DND-41 (cell line): ENCODE measurements at regions not wholly inside any gene's neighbourhood (a gene's known extent, or its start where the extent isn't known, plus 50 kb on each side); places are given as distances from the start of the nearest gene placed in this dataset.

Experiments
- ATAC-seq: fragments of 200-7000 bp; cut with Tn5 transposase; 3 replicates; pipeline ENCODE4 v1.9.1; 2021; ENCODE audit warnings: low read depth; ENCODE audit not compliant: insufficient read depth
- DNase-seq: peaks from one replicate; pipeline ENCODE4 v3.0.0-alpha.2; 2020
- H2AFZ ChIP-seq: 2 replicates; pipeline ENCODE4 v1.6.0; 2012; ENCODE audit warnings: low read depth, low read length
- H3K27ac ChIP-seq: 2 replicates; pipeline ENCODE4 v1.5.1; 2012; ENCODE audit warnings: low read length, inconsistent platforms
- H3K27me3 ChIP-seq: fragments of 200-600 bp; sonication (generic); 2 replicates; pipeline ENCODE4 v1.6.0; 2012; ENCODE audit warnings: low read length, mild to moderate bottlenecking, inconsistent platforms; ENCODE audit not compliant: insufficient read depth, poor library complexity
- H3K36me3 ChIP-seq: 2 replicates; pipeline ENCODE4 v1.5.1; 2012; ENCODE audit warnings: low read length, inconsistent platforms; ENCODE audit not compliant: insufficient read depth
- H3K4me1 ChIP-seq: 2 replicates; pipeline ENCODE4 v1.5.1; 2012; ENCODE audit warnings: mild to moderate bottlenecking, low read length; ENCODE audit not compliant: insufficient read depth
- H3K4me2 ChIP-seq: 2 replicates; pipeline ENCODE4 v1.6.0; 2012; ENCODE audit warnings: mild to moderate bottlenecking, moderate library complexity, low read length, inconsistent platforms; ENCODE audit not compliant: insufficient read depth
- H3K4me3 ChIP-seq, 2 experiments: fragments of 200-600 bp in 1 of 2; shearing (Covaris generic) in 1 of 2; 2 replicates each; pipeline ENCODE4 v1.5.1; 2012 to 2016; ENCODE audit warnings: inconsistent platforms in 2 of 2, low read length in 2 of 2, mild to moderate bottlenecking in 2 of 2, low read depth in 1 of 2, moderate library complexity in 1 of 2
- H3K79me2 ChIP-seq: 2 replicates; pipeline ENCODE4 v1.6.0; 2012; ENCODE audit warnings: low read length, inconsistent platforms; ENCODE audit not compliant: insufficient read depth
- H3K9ac ChIP-seq: 2 replicates; pipeline ENCODE4 v1.6.0; 2012; ENCODE audit warnings: low read depth, mild to moderate bottlenecking, inconsistent platforms, low read length, moderate library complexity
- H3K9me3 ChIP-seq: 2 replicates; pipeline ENCODE4 v1.5.1; 2012; ENCODE audit warnings: low read length, moderate library complexity, mild to moderate bottlenecking, inconsistent platforms; ENCODE audit not compliant: insufficient read depth, severe bottlenecking
- H4K20me1 ChIP-seq: 2 replicates; pipeline ENCODE4 v1.6.0; 2012; ENCODE audit warnings: low read length; ENCODE audit not compliant: insufficient read depth
- CTCF ChIP-seq: IDR thresholded peaks from 2 replicates; pipeline ENCODE4 v1.5.1; 2012; ENCODE audit warnings: borderline replicate concordance, low read length, moderate library complexity, mild to moderate bottlenecking; ENCODE audit not compliant: poor library complexity, severe bottlenecking; ENCODE audit errors: extremely low read depth
- EZH2 ChIP-seq: IDR thresholded peaks from 3 replicates; pipeline ENCODE4 v1.6.1; 2012; ENCODE audit warnings: borderline replicate concordance, low read depth, mild to moderate bottlenecking, moderate library complexity, low read length, inconsistent platforms; ENCODE audit not compliant: severe bottlenecking

GRCh38 chr5:67910546-67910945 lies 305.0 kb upstream of the PIK3R1 start:
- no peak overlapping the region for H2AFZ ChIP-seq
- DNase-seq (no peak), ATAC-seq (no peak)
- H3K9ac ChIP-seq: no peak overlapping the region
- H3K36me3 ChIP-seq: no peaks in the 10 kb centered on the region
- no peak overlapping the region for H3K4me3 ChIP-seq
- no peaks in the 10 kb centered on the region for H4K20me1 ChIP-seq
- H3K27me3 ChIP-seq: no peaks in the 10 kb centered on the region
- H3K4me2 ChIP-seq: no peak overlapping the region
- no peak for TF ChIP-seq EZH2
- TF ChIP-seq CTCF: no peak
- H3K9me3 ChIP-seq: no peaks in the 10 kb centered on the region
- no peak overlapping the region for H3K27ac ChIP-seq
- no peaks in the 10 kb centered on the region for H3K4me1 ChIP-seq
- H3K79me2 ChIP-seq: no peaks in the 10 kb centered on the region

GRCh38 chr5:67908126-67908765 lies 307.3 kb upstream of the PIK3R1 start:
- Histone ChIP-seq H3K9ac (no peak overlapping the region), H3K79me2 (no peaks in the 10 kb centered on the region), H3K4me3 (no peak overlapping the region), H3K36me3 (no peaks in the 10 kb centered on the region), H2AFZ (no peak overlapping the region), H3K4me2 (no peak overlapping the region), H4K20me1 (no peaks in the 10 kb centered on the region), H3K27ac (no peak overlapping the region), H3K27me3 (no peaks in the 10 kb centered on the region), H3K4me1 (no peaks in the 10 kb centered on the region), H3K9me3 (no peaks in the 10 kb centered on the region)
- DNase-seq: no peak
- TF ChIP-seq EZH2 (no peak), CTCF (no peak)
- ATAC-seq: no peak

DNA sequence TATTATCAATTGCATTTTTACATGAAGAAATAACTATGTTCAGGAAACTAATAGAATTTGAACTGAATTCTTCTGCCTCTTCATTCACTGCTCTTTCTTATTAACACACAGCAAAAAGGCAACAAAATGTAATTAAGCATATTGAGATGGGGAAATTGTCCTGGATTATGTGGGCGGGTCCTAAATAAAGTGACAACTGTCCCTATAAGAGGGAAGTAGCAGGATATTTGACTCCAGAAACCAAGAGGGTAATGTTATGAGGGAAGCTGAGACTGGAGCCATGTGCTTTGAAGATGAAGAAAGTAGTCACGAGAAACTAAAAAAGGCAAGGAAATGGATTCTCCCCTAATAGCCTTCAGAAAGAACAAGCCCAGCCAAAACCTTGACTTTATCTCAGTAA lies 311.2 kb upstream of the PIK3R1 start:
- H3K4me3 ChIP-seq: no peak overlapping the region
- no peak overlapping the region for H3K27ac ChIP-seq
- no peak overlapping the region for H3K9ac ChIP-seq
- H2AFZ ChIP-seq: no peak overlapping the region
- H3K36me3 ChIP-seq: no peaks in the 10 kb centered on the region
- H3K4me2 ChIP-seq: no peak overlapping the region
- H3K9me3 ChIP-seq: no peaks in the 10 kb centered on the region
- no peak for DNase-seq
- H3K4me1 ChIP-seq: no peaks in the 10 kb centered on the region
- no peaks in the 10 kb centered on the region for H4K20me1 ChIP-seq
- no peak for ATAC-seq
- TF ChIP-seq EZH2: no peak
- TF ChIP-seq CTCF: no peak
- H3K27me3 ChIP-seq: no peaks in the 10 kb centered on the region
- H3K79me2 ChIP-seq: no peaks in the 10 kb centered on the region
